ENCODE measurements at regions not wholly inside any gene's neighbourhood (a gene's known extent, or its start where the extent isn't known, plus 50 kb on each side); places are given as distances from the start of the nearest gene placed in this dataset.

DNA sequence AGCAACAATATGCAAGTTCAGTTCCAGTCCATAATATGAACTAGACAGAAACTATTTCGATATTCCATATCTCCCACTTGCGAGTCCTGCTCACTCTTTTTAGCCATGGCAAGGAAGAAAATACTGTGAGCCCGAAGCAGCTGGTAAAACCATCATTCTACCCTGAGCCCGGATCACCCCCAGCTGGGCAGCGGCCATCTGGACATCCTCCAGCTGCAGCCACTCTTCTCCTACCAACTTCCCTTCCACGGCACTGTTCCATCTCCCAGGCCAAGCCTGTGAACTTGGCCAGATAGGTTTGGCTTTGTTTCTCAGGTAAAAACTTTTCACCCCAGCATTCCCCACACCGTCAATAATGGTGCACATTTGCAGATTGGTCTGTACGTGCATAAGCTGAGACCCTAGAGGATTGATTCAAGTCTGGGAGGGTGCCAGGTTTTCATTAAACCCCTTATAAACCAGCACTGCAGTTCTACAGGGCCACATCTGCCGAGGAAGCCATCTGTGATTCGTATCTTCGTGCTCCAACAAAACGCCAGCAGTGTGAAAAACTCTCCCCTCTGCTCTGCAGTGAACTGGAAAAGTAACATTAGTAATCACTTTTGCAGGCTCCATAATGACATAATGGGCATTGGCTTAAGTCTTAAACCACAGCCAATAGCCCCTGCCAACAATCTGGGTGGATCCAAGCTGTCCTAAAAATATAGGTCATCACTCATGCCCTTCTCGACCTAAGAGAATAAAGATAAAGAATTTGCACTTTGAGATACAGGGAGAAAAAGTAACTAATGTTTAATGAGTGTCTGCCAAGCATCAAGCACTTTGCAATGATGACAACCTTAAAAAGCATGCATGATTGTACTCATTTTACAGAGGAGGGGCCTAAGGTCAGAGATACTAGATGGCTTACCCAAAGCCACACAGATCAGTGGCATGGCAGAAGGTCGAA is 205.1 kb downstream of the PLPP3 start:
- TF ChIP-seq POLR2A (IDR thresholded peaks at IDR 0.05; ENCODE audit: low read depth, low read length) (no peak), POLR2AphosphoS5 (IDR thresholded peaks at IDR 0.05; ENCODE audit: low read depth, low read length) (no peak), TAF1 (IDR thresholded peaks at IDR 0.05; ENCODE audit: low read depth, low read length) (no peak), SPI1 (IDR thresholded peaks at IDR 0.05; ENCODE audit: low read depth, low read length) (no peak), PAX5 (IDR thresholded peaks at IDR 0.05; ENCODE audit: insufficient read depth, low read length, severe bottlenecking) (no peak), POU2F2 (IDR thresholded peaks at IDR 0.05; ENCODE audit: low read depth, low read length) (no peak)
- no peak for FAIRE-seq
- DNase-seq (ENCODE audit: insufficient read length, low spot score): no peak

- no peak for DNase-seq (ENCODE audit: insufficient read length, low spot score)
- FAIRE-seq: no peak
- TF ChIP-seq PAX5 (IDR thresholded peaks at IDR 0.05; ENCODE audit: insufficient read depth, low read length, severe bottlenecking): no peak
- TF ChIP-seq POLR2A (IDR thresholded peaks at IDR 0.05; ENCODE audit: low read depth, low read length): no peak
- no peak for TF ChIP-seq TAF1 (IDR thresholded peaks at IDR 0.05; ENCODE audit: low read depth, low read length)
- TF ChIP-seq SPI1 (IDR thresholded peaks at IDR 0.05; ENCODE audit: low read depth, low read length): no peak
- no peak for TF ChIP-seq POU2F2 (IDR thresholded peaks at IDR 0.05; ENCODE audit: low read depth, low read length)
- no peak for TF ChIP-seq POLR2AphosphoS5 (IDR thresholded peaks at IDR 0.05; ENCODE audit: low read depth, low read length)
Observed at GRCh38 chr1:56370513-56370912, 208.8 kb downstream of the PLPP3 start.

- FAIRE-seq (no peak), DNase-seq (ENCODE audit: insufficient read length, low spot score) (no peak)
- TF ChIP-seq POLR2AphosphoS5 (IDR thresholded peaks at IDR 0.05; ENCODE audit: low read depth, low read length) (no peak), POU2F2 (IDR thresholded peaks at IDR 0.05; ENCODE audit: low read depth, low read length) (no peak), POLR2A (IDR thresholded peaks at IDR 0.05; ENCODE audit: low read depth, low read length) (no peak), TAF1 (IDR thresholded peaks at IDR 0.05; ENCODE audit: low read depth, low read length) (no peak), SPI1 (IDR thresholded peaks at IDR 0.05; ENCODE audit: low read depth, low read length) (no peak), PAX5 (IDR thresholded peaks at IDR 0.05; ENCODE audit: insufficient read depth, low read length, severe bottlenecking) (no peak)
Observed at GRCh38 chr1:56363007-56363770, 216.2 kb downstream of the PLPP3 start.

DNA sequence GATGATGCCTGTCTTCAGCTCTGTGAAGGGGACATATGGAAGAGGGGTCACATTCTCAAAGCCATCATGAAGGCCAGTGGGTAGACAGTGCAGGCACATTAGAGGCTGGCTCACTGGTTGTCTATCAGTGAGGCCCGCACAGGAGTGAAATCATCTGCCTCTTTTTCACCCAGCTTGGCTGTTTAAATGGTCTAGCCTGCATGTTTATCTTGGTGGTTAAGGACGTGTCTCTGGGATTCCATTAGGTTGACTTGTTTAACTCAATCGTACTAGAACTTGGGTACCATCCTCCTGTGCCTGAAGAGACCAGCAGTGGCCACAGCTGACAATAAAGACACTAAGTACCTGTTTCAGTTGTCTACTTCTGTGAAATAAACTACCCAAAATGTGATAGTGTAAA is 219.3 kb downstream of the PLPP3 start:
- FAIRE-seq: no peak
- TF ChIP-seq TAF1 (IDR thresholded peaks at IDR 0.05; ENCODE audit: low read depth, low read length): no peak
- no peak for TF ChIP-seq POU2F2 (IDR thresholded peaks at IDR 0.05; ENCODE audit: low read depth, low read length)
- no peak for TF ChIP-seq SPI1 (IDR thresholded peaks at IDR 0.05; ENCODE audit: low read depth, low read length)
- no peak for TF ChIP-seq POLR2AphosphoS5 (IDR thresholded peaks at IDR 0.05; ENCODE audit: low read depth, low read length)
- TF ChIP-seq POLR2A (IDR thresholded peaks at IDR 0.05; ENCODE audit: low read depth, low read length): no peak
- no peak for TF ChIP-seq PAX5 (IDR thresholded peaks at IDR 0.05; ENCODE audit: insufficient read depth, low read length, severe bottlenecking)

DNA sequence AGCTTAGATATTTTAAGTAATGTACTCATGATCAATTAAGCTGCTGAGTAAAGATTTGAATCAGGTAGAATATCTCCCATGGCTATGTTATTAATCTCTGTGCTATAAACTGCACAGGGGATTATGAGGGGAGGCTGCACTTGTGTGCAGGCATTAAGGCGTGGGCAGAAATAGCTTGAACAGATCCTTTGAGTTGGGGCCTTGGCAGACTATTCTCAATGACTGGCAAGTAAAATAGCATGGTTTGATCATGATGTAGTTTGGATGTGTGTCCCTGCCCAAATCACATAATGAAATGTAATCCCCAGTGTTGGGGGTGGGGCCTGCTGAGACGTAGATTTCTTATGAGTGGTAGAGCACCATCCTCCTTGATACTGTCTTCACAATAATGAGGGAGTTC is 220.3 kb downstream of the PLPP3 start:
- no peak for FAIRE-seq
- DNase-seq (ENCODE audit: insufficient read length, low spot score): no peak
- TF ChIP-seq POLR2A (IDR thresholded peaks at IDR 0.05; ENCODE audit: low read depth, low read length) (no peak), TAF1 (IDR thresholded peaks at IDR 0.05; ENCODE audit: low read depth, low read length) (no peak), PAX5 (IDR thresholded peaks at IDR 0.05; ENCODE audit: insufficient read depth, low read length, severe bottlenecking) (no peak), POLR2AphosphoS5 (IDR thresholded peaks at IDR 0.05; ENCODE audit: low read depth, low read length) (no peak), POU2F2 (IDR thresholded peaks at IDR 0.05; ENCODE audit: low read depth, low read length) (no peak), SPI1 (IDR thresholded peaks at IDR 0.05; ENCODE audit: low read depth, low read length) (no peak)

More for the DNA sequence above, 219.3 kb downstream of the PLPP3 start:
- DNase-seq (ENCODE audit: insufficient read length, low spot score): no peak

GRCh38 chr1:56357927-56358690 is 221.3 kb downstream of the PLPP3 start:
- FAIRE-seq: no peak
- no peak for DNase-seq (ENCODE audit: insufficient read length, low spot score)
- TF ChIP-seq POLR2AphosphoS5 (IDR thresholded peaks at IDR 0.05; ENCODE audit: low read depth, low read length) (no peak), POLR2A (IDR thresholded peaks at IDR 0.05; ENCODE audit: low read depth, low read length) (no peak), POU2F2 (IDR thresholded peaks at IDR 0.05; ENCODE audit: low read depth, low read length) (no peak), SPI1 (IDR thresholded peaks at IDR 0.05; ENCODE audit: low read depth, low read length) (no peak), PAX5 (IDR thresholded peaks at IDR 0.05; ENCODE audit: insufficient read depth, low read length, severe bottlenecking) (no peak), TAF1 (IDR thresholded peaks at IDR 0.05; ENCODE audit: low read depth, low read length) (no peak)

DNA sequence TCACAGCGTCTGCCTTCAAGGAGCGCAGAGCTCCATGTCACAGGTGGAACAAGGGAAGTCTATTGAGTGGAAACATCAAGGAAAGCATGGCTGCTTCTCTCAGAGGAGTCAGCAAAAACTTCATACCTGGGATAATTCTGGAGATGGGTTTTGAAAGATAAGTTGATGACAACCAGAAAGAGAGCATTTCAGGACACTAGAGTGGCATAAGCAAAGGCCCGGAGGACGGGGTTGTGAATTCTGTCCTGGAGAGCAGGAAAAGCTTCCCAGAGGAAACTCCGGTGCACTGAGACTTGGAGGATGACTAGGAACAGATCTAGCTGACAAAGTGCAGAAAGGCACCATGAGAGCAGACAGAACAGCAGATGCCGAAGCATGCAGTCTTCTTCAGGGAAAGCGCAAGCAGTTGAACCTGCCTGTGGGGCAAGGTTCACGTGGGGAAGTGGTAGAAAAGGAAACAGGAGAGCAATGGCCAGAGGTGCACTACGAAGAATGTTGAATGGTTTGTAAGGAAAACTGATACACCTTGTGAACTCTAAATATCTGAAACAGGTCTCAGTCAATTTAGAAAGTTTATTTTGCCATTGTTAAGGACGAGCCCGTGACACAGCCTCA is 222.9 kb downstream of the PLPP3 start:
- FAIRE-seq (no peak), DNase-seq (ENCODE audit: insufficient read length, low spot score) (no peak)
- TF ChIP-seq SPI1 (IDR thresholded peaks at IDR 0.05; ENCODE audit: low read depth, low read length) (no peak), POLR2AphosphoS5 (IDR thresholded peaks at IDR 0.05; ENCODE audit: low read depth, low read length) (no peak), POLR2A (IDR thresholded peaks at IDR 0.05; ENCODE audit: low read depth, low read length) (no peak), TAF1 (IDR thresholded peaks at IDR 0.05; ENCODE audit: low read depth, low read length) (no peak), PAX5 (IDR thresholded peaks at IDR 0.05; ENCODE audit: insufficient read depth, low read length, severe bottlenecking) (no peak), POU2F2 (IDR thresholded peaks at IDR 0.05; ENCODE audit: low read depth, low read length) (no peak)

DNA sequence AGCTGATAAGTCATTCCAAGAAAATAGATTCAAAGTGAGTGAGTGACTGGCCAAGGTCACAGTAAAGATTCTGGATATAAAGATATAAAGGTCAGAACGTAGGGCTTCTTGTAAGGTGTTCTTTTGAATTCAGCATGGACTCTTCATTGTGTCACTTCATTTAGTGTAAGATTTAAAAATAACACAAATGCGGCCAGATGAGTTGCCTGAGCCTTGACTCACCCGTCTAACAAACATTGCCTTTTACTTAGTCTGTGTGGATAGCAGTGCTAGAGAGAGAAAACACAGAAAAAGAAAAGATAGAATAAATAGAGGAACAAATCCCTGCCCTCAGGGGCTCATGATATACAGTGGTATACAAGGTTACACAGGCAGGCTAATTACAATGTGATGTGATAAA is 223.4 kb downstream of the PLPP3 start:
- TF ChIP-seq POLR2AphosphoS5 (IDR thresholded peaks at IDR 0.05; ENCODE audit: low read depth, low read length) (no peak), POU2F2 (IDR thresholded peaks at IDR 0.05; ENCODE audit: low read depth, low read length) (no peak), POLR2A (IDR thresholded peaks at IDR 0.05; ENCODE audit: low read depth, low read length) (no peak), SPI1 (IDR thresholded peaks at IDR 0.05; ENCODE audit: low read depth, low read length) (no peak)
- FAIRE-seq: no peak
- no peak for DNase-seq (ENCODE audit: insufficient read length, low spot score)
